Suppressor macrophage treated with lipopolysaccharide for 4 hours (primary cell): ENCODE measurements at regions not wholly inside any gene's neighbourhood (a gene's known extent, or its start where the extent isn't known, plus 50 kb on each side); places are given as distances from the start of the nearest gene placed in this dataset.
"Not testable (repeated sequence)": the region's sequence is repeated elsewhere in the genome, so short reads cannot be mapped to it uniquely, and the experiment has no call there.

Experiments
- DNase-seq: peaks from one replicate; pipeline ENCODE4 v3.0.0-alpha.2; 2020

GRCh38 chr7:41420421-41420820, 282.5 kb downstream of the INHBA start:
- no peak for DNase-seq

GRCh38 chr7:41418337-41418736, 284.6 kb downstream of the INHBA start:
- no peak for DNase-seq

- DNase-seq, result no peak
Observed at GRCh38 chr7:41416208-41416595, 286.7 kb downstream of the INHBA start.

- DNase-seq, result no peak
Observed at GRCh38 chr7:41415471-41416207, 287.3 kb downstream of the INHBA start.

GRCh38 chr7:41415051-41415450, 287.8 kb downstream of the INHBA start:
- no peak for DNase-seq

- no peak for DNase-seq
Observed at GRCh38 chr7:41404375-41405074, 298.4 kb downstream of the INHBA start.

GRCh38 chr7:41403291-41403690, 299.6 kb downstream of the INHBA start:
- no peak for DNase-seq

GRCh38 chr7:41401833-41402232, 301.1 kb downstream of the INHBA start:
- DNase-seq, result no peak

GRCh38 chr7:41399171-41399570, 303.7 kb downstream of the INHBA start:
- DNase-seq, result no peak

GRCh38 chr7:41391818-41392217, 311.1 kb downstream of the INHBA start:
- DNase-seq, result no peak

GRCh38 chr7:41388933-41389332, 314.0 kb downstream of the INHBA start:
- not testable (repeated sequence) for DNase-seq

GRCh38 chr7:41385996-41386395, 316.9 kb downstream of the INHBA start:
- no peak for DNase-seq

- no peak for DNase-seq
Observed at GRCh38 chr7:41384418-41384817, 318.5 kb downstream of the INHBA start.

GRCh38 chr7:41383596-41383995, 319.3 kb downstream of the INHBA start:
- DNase-seq, result no peak

GRCh38 chr7:41378156-41378555, 324.7 kb downstream of the INHBA start:
- DNase-seq, result no peak

- no peak for DNase-seq
Observed at GRCh38 chr7:41375582-41375981, 327.3 kb downstream of the INHBA start.

GRCh38 chr7:41374150-41374848, 328.6 kb downstream of the INHBA start:
- no peak for DNase-seq

GRCh38 chr7:41367967-41368882, 334.7 kb downstream of the INHBA start:
- DNase-seq, result no peak

- no peak for DNase-seq
Observed at GRCh38 chr7:41351091-41351490, 351.8 kb downstream of the INHBA start.

GRCh38 chr7:41346878-41347277, 356.0 kb downstream of the INHBA start:
- no peak for DNase-seq

GRCh38 chr7:41339913-41340676, 362.8 kb downstream of the INHBA start:
- DNase-seq, result no peak

- DNase-seq, result no peak
Observed at GRCh38 chr7:41336981-41337380, 365.9 kb downstream of the INHBA start.
